GM06990 (cell line): ENCODE measurements at regions not wholly inside any gene's neighbourhood (a gene's known extent, or its start where the extent isn't known, plus 50 kb on each side); places are given as distances from the start of the nearest gene placed in this dataset.

Experiments
- DNase-seq: peaks from one replicate; pipeline ENCODE4 v3.0.0-alpha.2; 2011; ENCODE audit not compliant: insufficient read length; ENCODE audit errors: extremely low read depth
- H3K27me3 ChIP-seq: replicated peaks from 2 replicates; pipeline ENCODE4 v1.6.0; 2011; ENCODE audit warnings: low read length; ENCODE audit not compliant: control insufficient read depth, insufficient read depth
- H3K36me3 ChIP-seq: 2 replicates; pipeline ENCODE4 v1.5.1; 2011; ENCODE audit warnings: low read length; ENCODE audit not compliant: control insufficient read depth, insufficient read depth
- H3K4me3 ChIP-seq: replicated peaks from 2 replicates; pipeline ENCODE4 v1.5.1; 2011; ENCODE audit warnings: low read depth, mild to moderate bottlenecking, control low read depth, low read length
- CTCF ChIP-seq: IDR thresholded peaks from 2 replicates; pipeline ENCODE4 v1.5.1; 2011; ENCODE audit warnings: low read length, control low read depth, mild to moderate bottlenecking, inconsistent platforms; ENCODE audit not compliant: insufficient read depth, poor library complexity, severe bottlenecking

- Histone ChIP-seq H3K36me3 (no peaks in the 10 kb centered on the region), H3K27me3 (no peaks in the 10 kb centered on the region), H3K4me3 (no peak overlapping the region)
- TF ChIP-seq CTCF = no peak
- no peak for DNase-seq
These were observed 169.9 kb downstream of the CPE start for GRCh38 chr4:165548702-165549101.

GRCh38 chr4:165553221-165553810 is 174.5 kb downstream of the CPE start:
- DNase-seq = no peak
- no peak for TF ChIP-seq CTCF
- no peaks in the 10 kb centered on the region for H3K36me3 ChIP-seq
- no peak overlapping the region for H3K4me3 ChIP-seq
- no peaks in the 10 kb centered on the region for H3K27me3 ChIP-seq

GRCh38 chr4:165555302-165555701 is 176.5 kb downstream of the CPE start:
- no peak overlapping the region for H3K4me3 ChIP-seq
- no peak for TF ChIP-seq CTCF
- no peak for DNase-seq
- H3K27me3 ChIP-seq = no peaks in the 10 kb centered on the region
- H3K36me3 ChIP-seq = no peaks in the 10 kb centered on the region

- no peak for DNase-seq
- Histone ChIP-seq H3K4me3 (no peak overlapping the region), H3K36me3 (no peaks in the 10 kb centered on the region), H3K27me3 (no peaks in the 10 kb centered on the region)
- TF ChIP-seq CTCF = no peak
These were observed 177.6 kb downstream of the CPE start for GRCh38 chr4:165556383-165556782.

GRCh38 chr4:165560941-165561340 is 182.1 kb downstream of the CPE start:
- no peak for DNase-seq
- Histone ChIP-seq H3K4me3 (no peak overlapping the region), H3K36me3 (no peaks in the 10 kb centered on the region), H3K27me3 (no peaks in the 10 kb centered on the region)
- TF ChIP-seq CTCF = no peak

- Histone ChIP-seq H3K36me3 (no peaks in the 10 kb centered on the region), H3K4me3 (no peak overlapping the region), H3K27me3 (no peaks in the 10 kb centered on the region)
- DNase-seq = no peak
- TF ChIP-seq CTCF = no peak
These were observed 185.0 kb downstream of the CPE start for GRCh38 chr4:165563851-165564250.
